GM23248 (cell line): ENCODE measurements at regions not wholly inside any gene's neighbourhood (a gene's known extent, or its start where the extent isn't known, plus 50 kb on each side); places are given as distances from the start of the nearest gene placed in this dataset.
"Not testable (repeated sequence)": the region's sequence is repeated elsewhere in the genome, so short reads cannot be mapped to it uniquely, and the experiment has no call there.

Experiments used
- DNase-seq: peaks from one replicate; pipeline ENCODE4 v3.0.0-alpha.2; 2015
- H2AFZ ChIP-seq: fragments of 200-600 bp; sonication (generic); 2 replicates; pipeline ENCODE4 v1.6.1; 2016; ENCODE audit warnings: antibody characterized with exemption
- H3F3A ChIP-seq: fragments of 200-600 bp; sonication (generic); 2 replicates; pipeline ENCODE4 v1.6.1; 2016; ENCODE audit warnings: mild to moderate bottlenecking, antibody characterized with exemption, mixed run types; ENCODE audit not compliant: insufficient read depth
- H3K27ac ChIP-seq: fragments of 200-600 bp; sonication (generic); 2 replicates; pipeline ENCODE4 v1.5.1; 2016; ENCODE audit warnings: mild to moderate bottlenecking
- H3K27me3 ChIP-seq: fragments of 200-600 bp; sonication (generic); replicated peaks from 2 replicates; pipeline ENCODE4 v1.6.1; 2016; ENCODE audit warnings: mild to moderate bottlenecking; ENCODE audit not compliant: insufficient read depth
- H3K36me3 ChIP-seq: fragments of 200-600 bp; sonication (generic); 2 replicates; pipeline ENCODE4 v1.6.1; 2016; ENCODE audit warnings: low read depth, mild to moderate bottlenecking
- H3K4me1 ChIP-seq: fragments of 200-600 bp; sonication (generic); 2 replicates; pipeline ENCODE4 v1.6.1; 2016; ENCODE audit warnings: mild to moderate bottlenecking; ENCODE audit not compliant: insufficient read depth
- H3K4me2 ChIP-seq: fragments of 200-600 bp; sonication (generic); one replicate; pipeline ENCODE4 v1.6.1; 2016; ENCODE audit warnings: mild to moderate bottlenecking; ENCODE audit not compliant: unreplicated experiment
- H3K4me3 ChIP-seq: fragments of 200-600 bp; sonication (generic); 2 replicates; pipeline ENCODE4 v1.5.1; 2016; ENCODE audit warnings: mild to moderate bottlenecking
- H3K79me2 ChIP-seq: fragments of 200-600 bp; sonication (generic); 2 replicates; pipeline ENCODE4 v1.6.1; 2016; ENCODE audit warnings: mild to moderate bottlenecking; ENCODE audit not compliant: insufficient read depth
- H3K9ac ChIP-seq: fragments of 200-600 bp; sonication (generic); 2 replicates; pipeline ENCODE4 v1.6.1; 2016; ENCODE audit warnings: mild to moderate bottlenecking
- H3K9me2 ChIP-seq: fragments of 200-600 bp; sonication (generic); 2 replicates; pipeline ENCODE4 v1.6.1; 2016; ENCODE audit warnings: mixed run types, mild to moderate bottlenecking, moderate library complexity; ENCODE audit not compliant: insufficient read depth
- H3K9me3 ChIP-seq: fragments of 200-600 bp; sonication (generic); one replicate; pipeline ENCODE4 v1.6.1; 2017; ENCODE audit warnings: low read depth
- H4K20me1 ChIP-seq: fragments of 200-600 bp; sonication (generic); 2 replicates; pipeline ENCODE4 v1.6.0; 2016; ENCODE audit not compliant: insufficient read depth
- EZH2 ChIP-seq: fragments of 200-600 bp; sonication (generic); IDR thresholded peaks from 2 replicates; pipeline ENCODE4 v1.6.1; 2018; ENCODE audit warnings: antibody characterized with exemption, mild to moderate bottlenecking; ENCODE audit not compliant: insufficient read depth, poor library complexity, severe bottlenecking
- EZH2phosphoT487 ChIP-seq: fragments of 200-600 bp; sonication (generic); IDR thresholded peaks from 2 replicates; pipeline ENCODE4 v1.6.1; 2018; ENCODE audit warnings: antibody characterized with exemption, moderate library complexity, mild to moderate bottlenecking, low read depth; ENCODE audit not compliant: insufficient read depth
- WGBS, 2 experiments: methylation state at CpG; one replicate each; pipeline ENCODE4 v1.1.6; 2015 to 2017; ENCODE audit warnings: low lambda C conversion rate in 2 of 2, low coverage in 1 of 2; ENCODE audit errors: missing lambda C conversion rate in 2 of 2; 5-methylcytosine and 5-hydroxymethylcytosine counted together
- in situ Hi-C: fragments of 300-500 bp; cut with MboI; formaldehyde crosslinking; loops from 2 replicates; pipeline ENCODE4 v1.15.0; 2020

DNA sequence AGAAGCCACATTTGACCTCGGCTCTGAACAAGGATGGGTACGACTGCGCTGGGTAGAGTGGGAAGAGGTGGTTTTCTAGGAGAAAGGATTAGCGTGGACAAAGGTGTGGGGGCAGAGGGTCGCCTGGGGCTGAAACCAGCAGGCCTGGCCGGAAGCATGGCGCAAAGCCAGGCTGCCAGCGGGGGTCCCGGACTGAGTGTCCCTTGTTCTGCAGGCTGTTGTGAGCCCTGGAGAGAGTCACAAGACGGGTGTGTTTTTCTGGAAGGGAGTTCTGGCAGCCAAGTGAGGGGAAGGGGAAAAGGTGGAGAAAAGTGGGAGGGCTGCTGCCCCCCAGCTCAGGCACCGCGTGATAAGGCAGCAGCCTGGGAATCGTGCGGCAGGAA, 98.5 kb upstream of the MEF2A start:
- Histone ChIP-seq H3K4me2 (no peak overlapping the region), H3F3A (no peaks in the 10 kb centered on the region), H3K4me1 (no peaks in the 10 kb centered on the region), H3K27me3 (no peaks in the 10 kb centered on the region), H3K79me2 (no peaks in the 10 kb centered on the region), H4K20me1 (no peaks in the 10 kb centered on the region), H2AFZ (no peak overlapping the region), H3K9me3 (no peaks in the 10 kb centered on the region), H3K4me3 (no peak overlapping the region), H3K9me2 (no peaks in the 10 kb centered on the region), H3K27ac (no peak overlapping the region), H3K36me3 (no peaks in the 10 kb centered on the region), H3K9ac (no peak overlapping the region)
- DNase-seq = no peak
- in situ Hi-C loops = no loop called here
- no peak for TF ChIP-seq EZH2phosphoT487
- no peak for TF ChIP-seq EZH2
- WGBS, 2 experiments = 81 to 87% methylated on average over 14 of the region's 14 CpGs

DNA sequence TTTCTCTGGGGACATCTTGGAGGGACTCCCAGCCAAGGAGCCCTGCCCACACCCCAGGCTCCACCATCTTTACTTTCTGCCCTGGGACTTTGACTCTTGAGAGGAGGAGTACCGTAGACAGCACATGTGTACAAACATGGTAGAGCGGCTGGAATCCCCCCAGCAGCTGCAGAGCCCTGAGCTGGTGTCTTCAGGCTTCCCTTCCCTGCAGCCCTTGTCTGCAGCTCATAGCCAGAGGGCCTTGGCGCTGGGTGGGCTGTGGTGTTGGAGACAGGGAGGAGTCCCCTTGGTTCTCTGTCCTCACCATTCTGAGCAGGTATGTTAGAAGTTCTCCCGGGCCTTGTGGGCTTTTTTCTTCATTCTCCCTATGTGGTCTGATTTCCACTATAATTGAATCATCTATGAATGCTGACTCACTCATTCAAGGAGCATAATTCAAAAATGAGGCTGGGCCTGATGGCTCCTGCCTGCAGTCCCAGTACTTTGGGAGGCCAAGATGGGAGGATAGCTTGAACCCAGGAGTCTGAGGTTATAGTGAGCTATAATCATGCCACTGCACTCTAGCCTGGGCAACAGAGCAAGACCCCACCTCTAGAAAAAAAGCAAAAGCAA, 97.8 kb upstream of the MEF2A start:
- Histone ChIP-seq H3K9me3 (no peaks in the 10 kb centered on the region), H3K27ac (no peak overlapping the region), H3K4me3 (no peak overlapping the region), H3F3A (no peaks in the 10 kb centered on the region), H3K36me3 (no peaks in the 10 kb centered on the region), H3K27me3 (no peaks in the 10 kb centered on the region), H3K9me2 (no peaks in the 10 kb centered on the region), H4K20me1 (no peaks in the 10 kb centered on the region), H3K4me2 (no peak overlapping the region), H3K4me1 (no peaks in the 10 kb centered on the region), H3K79me2 (no peaks in the 10 kb centered on the region), H2AFZ (no peak overlapping the region), H3K9ac (no peak overlapping the region)
- peak; percentile 42 for DNase-seq
- no peak for TF ChIP-seq EZH2phosphoT487
- TF ChIP-seq EZH2 = no peak
- WGBS, 2 experiments = 68 to 73% methylated on average over 4 of the region's 4 CpGs
- in situ Hi-C loops = no loop called here

DNA sequence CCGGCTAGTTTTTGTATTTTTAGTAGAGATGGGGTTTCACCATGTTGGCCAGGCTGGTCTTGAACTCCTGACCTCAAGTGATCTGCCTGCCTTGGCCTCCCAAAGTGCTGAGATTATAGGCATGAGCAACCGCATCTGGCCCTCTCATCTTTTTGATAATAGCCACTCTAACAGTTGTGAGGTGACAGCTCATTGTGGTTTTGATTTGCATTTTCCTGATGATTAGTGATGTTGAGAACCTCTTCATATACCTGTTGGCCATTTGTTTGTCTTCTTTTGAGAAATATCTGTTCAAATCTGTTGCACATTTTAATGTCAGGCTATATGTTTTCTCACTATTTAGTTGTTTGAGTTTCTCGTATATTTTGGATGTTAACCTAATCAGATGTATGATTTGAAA, 95.6 kb upstream of the MEF2A start:
- H3K4me2 ChIP-seq, H3K27me3 ChIP-seq: not testable (repeated sequence)
- 95 to 98% methylated on average over 3 of the region's 3 CpGs for WGBS, 2 experiments

DNA sequence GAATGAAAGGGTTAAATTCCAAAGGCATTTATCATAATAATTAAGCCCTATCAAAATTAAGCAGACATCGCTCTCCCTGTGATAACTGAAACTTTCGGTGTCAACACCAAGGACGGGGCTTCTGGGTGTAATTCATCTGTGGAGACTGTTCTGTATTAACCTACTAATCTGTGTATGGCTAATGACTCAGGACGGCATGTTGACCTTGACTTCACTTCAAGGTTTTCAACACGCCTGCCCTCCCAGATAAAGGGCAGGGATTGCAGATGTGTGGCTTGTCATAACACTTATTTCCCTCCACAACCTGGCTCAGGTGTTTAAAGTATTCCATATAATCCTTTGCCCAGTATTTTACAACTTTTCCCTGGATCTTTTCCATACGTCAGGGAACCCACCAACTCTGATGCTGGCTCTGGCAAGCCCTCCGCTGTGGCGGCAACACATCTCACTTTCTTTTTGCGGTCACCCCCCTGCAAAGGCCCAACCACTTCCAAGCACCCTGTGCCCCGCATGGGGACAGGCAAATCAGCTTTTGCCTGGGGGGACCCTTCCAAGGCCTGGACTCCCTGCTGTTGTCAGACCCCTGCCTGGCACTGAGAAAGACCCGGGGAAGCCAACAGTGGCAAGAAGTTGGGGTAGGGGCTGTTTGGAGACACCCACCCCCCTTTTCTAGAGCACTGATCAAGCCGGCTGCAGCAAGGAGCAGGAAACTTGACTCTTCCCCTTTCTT, 93.2 kb upstream of the MEF2A start:
- Histone ChIP-seq H3K9me3 (no peaks in the 10 kb centered on the region), H3K4me3 (no peak overlapping the region), H4K20me1 (no peaks in the 10 kb centered on the region), H3K27me3 (no peaks in the 10 kb centered on the region), H3K9me2 (no peaks in the 10 kb centered on the region), H3K27ac (no peak overlapping the region), H3K36me3 (no peaks in the 10 kb centered on the region), H3K9ac (no peak overlapping the region), H2AFZ (no peak overlapping the region), H3F3A (peaks cover 15% of the 10 kb centered on the region), H3K4me1 (peaks cover 14% of the 10 kb centered on the region), H3K79me2 (no peaks in the 10 kb centered on the region), H3K4me2 (no peak overlapping the region)
- WGBS, 2 experiments = 91 to 92% methylated on average over 12 of the region's 12 CpGs
- DNase-seq = no peak
- in situ Hi-C loops = no loop called here
- TF ChIP-seq EZH2phosphoT487 (no peak), EZH2 (no peak)

More for the DNA sequence above, 95.6 kb upstream of the MEF2A start:
- H3F3A ChIP-seq, H4K20me1 ChIP-seq, in situ Hi-C loops, H3K4me3 ChIP-seq, DNase-seq, H2AFZ ChIP-seq, H3K9me3 ChIP-seq, H3K27ac ChIP-seq, H3K9me2 ChIP-seq, H3K36me3 ChIP-seq, H3K79me2 ChIP-seq, H3K9ac ChIP-seq, H3K4me1 ChIP-seq: not testable (repeated sequence)
